Hematopoietic multipotent progenitor cell treated with erythropoietin and hydrocortisone succinate and interleukin-3 and kit ligand, for 4 days (in vitro differentiated cells): ENCODE measurements at regions not wholly inside any gene's neighbourhood (a gene's known extent, or its start where the extent isn't known, plus 50 kb on each side); places are given as distances from the start of the nearest gene placed in this dataset.

ENCODE experiments used
- DNase-seq: peaks from one replicate; pipeline ENCODE4 v3.0.0-alpha.2; 2015

DNA sequence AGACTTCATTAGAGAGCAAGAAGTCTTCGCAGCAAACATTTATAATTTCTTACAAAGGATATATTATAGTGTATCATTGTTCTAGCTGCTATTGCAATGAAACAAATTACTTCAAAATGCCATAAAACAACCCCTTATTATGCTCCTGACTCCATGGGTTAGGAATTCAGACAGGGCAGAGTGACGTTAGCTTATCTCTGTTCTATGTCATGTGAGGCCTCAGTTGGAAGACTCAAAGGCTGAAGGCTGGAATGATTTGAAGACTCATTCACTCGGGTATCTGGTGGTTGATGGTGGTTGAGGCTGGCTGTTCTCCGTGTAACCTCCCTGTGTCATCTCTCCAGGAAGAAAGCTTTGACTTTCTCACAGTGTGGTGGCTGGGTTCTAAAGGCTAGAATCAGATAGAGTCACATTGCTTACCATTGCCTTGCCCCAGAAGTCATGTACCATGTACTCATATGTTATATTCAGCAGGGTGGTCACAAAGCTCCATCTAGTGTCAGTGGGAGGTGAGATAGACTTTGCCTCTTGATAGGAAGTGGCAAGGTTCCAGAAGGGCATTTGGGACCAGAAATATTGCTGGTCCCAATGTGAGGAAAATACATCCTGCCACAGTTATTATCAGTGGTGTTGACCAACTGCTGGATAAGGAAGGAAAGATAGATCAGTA, 226.9 kb downstream of the TMEM38B start:
- no peak for DNase-seq

- DNase-seq, result no peak
Observed at GRCh38 chr9:105928416-105928815, 234.1 kb downstream of the TMEM38B start.

DNA sequence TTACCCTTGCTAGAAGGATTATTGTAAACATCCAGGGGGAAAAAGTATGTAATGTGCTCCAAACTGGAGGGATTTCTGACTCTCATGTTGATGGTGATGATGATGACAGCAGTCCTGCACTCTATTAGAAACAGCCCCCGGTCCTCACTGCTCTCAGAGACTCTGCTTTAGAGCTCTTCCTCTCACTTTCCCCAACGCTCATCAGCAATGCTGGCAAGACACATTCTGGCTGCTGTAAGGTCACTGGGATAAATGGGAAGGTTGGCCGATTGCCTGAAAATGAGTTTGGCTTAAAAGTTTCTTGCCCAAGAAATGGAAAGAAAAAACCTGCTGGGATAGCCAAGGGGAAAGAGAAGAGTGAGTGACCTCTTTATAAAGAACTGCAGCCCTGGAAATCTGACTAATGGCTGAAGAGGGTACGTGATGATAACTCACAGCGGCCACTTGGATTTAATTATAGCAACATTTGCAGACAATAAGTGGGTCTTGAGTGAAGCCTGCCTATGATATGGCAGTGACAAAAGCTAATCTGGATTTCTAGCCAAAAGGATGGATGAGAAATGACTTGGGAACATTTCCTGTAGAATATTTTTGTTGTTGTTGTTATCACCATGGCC, 235.8 kb downstream of the TMEM38B start:
- no peak for DNase-seq

- DNase-seq, result no peak
Observed at GRCh38 chr9:105932276-105932675, 237.9 kb downstream of the TMEM38B start.

GRCh38 chr9:105950448-105950847, 256.1 kb downstream of the TMEM38B start:
- DNase-seq, result no peak

DNA sequence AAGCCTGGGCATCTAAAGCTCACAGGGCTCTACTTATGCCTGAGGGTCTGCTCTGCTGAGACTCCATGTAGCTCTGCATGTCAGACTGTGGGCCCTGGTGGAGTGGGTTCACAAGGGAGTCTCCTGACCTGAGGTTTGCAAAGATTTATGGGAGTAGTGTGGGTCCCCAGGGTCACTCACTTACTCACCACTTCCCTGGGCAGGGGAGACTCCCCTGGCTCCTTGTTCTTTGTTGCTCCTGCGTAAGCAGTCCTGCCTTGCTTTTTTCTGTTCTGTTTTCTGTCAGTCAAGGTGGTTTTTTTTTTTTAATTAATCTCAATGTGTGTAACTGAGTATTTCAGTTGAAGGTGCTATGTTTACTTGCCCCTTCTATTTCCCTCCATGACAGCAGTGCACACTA, 256.6 kb downstream of the TMEM38B start:
- DNase-seq, result no peak

DNA sequence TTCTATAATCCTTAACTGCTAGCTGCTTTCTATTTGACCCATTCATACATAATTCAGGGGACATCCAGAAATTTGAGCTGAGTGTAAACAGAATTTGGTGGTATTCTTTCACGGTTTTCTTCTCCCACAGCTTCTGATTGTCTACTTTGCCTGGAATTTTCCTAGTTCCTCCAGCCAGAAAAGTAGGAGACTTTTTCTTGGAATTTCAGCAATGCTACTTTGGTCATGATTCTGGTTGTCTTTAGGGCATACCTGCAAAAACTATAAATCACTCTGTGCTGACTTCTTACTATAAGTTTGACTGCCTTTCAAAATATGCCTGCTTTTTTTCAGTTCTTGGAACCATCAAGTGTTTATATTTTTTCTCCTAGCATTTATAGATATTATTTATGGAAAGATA, 260.2 kb downstream of the TMEM38B start:
- DNase-seq, result no peak

GRCh38 chr9:105957830-105958229, 263.5 kb downstream of the TMEM38B start:
- peak; percentile 7 for DNase-seq

DNA sequence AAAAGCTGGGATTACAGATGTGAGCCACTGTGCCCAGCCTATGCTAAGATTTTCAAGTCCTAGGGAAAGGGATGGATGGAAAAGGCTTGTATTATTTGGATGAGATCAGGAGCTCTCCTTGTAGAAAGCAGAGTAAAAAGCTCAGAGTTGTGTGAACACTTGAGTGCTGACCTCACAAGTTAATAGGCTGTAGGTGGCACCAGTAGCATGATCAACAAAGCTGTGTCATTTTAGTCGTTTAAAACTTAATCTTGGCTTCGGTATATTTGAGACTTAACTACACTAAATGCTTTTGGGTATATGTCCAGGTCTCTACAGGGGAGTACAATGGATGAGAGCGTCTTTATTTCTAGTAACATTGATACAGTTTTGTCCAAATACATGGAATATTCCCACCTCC, 264.2 kb downstream of the TMEM38B start:
- DNase-seq, result no peak

DNA sequence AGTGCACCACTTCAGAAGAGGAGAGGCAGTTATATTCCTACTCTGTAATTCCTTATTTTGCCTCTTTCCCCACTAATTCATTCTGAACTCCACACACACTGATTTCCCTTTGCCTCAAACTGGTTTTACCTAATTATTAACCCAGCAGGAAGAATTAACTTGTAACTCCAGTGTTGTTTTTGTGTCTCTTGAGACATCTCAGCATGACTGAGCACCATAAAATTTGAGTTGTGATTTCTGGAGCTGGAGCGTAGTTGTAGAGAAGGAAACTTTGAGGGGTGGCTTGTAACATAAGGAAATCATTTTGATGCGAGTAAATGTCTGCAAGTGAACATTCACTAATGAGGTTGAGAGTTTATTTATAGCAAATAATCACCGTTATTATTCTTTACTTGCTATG, 265.2 kb downstream of the TMEM38B start:
- DNase-seq, result no peak

GRCh38 chr9:105963343-105964099, 269.2 kb downstream of the TMEM38B start:
- DNase-seq, result no peak

DNA sequence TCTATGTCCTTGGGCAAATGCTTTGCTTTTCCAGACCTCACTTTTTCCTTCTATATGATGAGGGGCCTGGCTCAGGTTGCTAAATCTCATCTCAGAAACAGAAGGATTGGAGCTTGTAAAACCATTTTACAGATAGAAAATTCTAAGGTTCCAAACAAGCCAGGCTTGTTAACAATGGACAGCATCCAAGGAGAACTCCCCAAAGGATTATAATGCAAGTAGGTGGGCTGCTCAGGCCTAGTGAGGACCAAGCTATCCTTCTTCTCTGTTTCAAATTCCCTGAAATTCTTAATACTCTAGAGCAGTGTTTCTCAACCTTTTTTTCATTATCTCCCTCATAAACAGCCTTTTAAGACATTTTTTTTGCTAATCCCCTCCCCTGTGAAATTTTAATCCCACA, 269.8 kb downstream of the TMEM38B start:
- DNase-seq, result no peak

DNA sequence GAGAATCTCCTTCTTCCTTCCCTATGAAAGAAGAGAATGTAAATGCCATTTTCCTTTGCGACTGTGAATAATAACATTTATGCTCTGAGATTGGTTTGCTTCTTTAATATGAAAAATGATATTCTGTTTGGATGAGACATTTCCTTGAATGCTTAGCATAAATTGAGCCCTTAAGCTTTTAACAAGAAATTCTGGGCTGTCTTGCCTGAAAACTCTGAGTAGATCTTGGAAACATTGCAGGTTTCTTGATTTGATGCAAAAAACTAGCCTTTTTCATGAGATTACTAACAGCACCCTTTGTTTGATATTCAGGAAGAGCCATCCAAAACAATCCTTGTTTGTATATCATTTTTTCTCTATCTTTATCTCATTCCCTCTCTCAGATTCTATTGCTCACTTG, 272.5 kb downstream of the TMEM38B start:
- DNase-seq, result no peak

DNA sequence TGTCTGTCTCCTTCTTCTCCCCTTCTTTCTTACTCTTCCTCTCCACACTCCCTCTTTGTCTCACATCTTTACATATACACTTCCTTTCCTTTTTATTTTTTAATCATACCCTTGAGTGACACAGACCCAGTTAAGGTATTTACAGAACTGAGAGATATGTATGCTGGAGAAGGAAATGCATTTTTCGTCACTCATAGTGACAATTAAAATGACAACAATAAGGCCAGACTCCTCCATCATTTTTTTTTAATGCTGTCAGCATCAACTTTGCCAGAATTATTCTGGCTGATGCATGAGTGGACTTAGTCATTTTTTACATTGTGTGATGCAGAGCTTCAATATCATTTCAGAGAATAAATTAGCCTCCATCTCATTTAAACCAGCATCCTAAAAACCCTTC, 272.9 kb downstream of the TMEM38B start:
- DNase-seq, result no peak

- no peak for DNase-seq
Observed at GRCh38 chr9:105967797-105968196, 273.5 kb downstream of the TMEM38B start.

- DNase-seq, result no peak
Observed at GRCh38 chr9:105968811-105969466, 274.6 kb downstream of the TMEM38B start.

DNA sequence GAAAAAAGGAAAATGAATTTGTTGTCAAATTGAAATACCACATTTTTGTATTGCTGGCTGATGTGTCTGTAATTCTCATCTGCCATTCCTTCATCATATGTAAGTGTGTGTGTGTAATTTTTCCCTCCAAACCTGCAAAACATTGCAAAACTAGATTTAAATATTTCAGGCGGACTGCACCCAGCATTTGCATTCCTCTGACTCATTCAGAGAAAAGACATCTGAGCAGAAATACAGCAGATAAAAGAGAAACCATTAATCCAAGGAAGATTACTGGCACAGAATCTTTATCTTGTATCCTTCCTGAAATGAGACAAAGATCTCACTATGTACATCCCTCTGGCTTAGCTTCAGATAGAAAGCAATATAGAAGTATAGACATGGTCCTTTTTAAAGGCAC, 275.3 kb downstream of the TMEM38B start:
- no peak for DNase-seq

- no peak for DNase-seq
Observed at GRCh38 chr9:105971986-105972385, 277.6 kb downstream of the TMEM38B start.

DNA sequence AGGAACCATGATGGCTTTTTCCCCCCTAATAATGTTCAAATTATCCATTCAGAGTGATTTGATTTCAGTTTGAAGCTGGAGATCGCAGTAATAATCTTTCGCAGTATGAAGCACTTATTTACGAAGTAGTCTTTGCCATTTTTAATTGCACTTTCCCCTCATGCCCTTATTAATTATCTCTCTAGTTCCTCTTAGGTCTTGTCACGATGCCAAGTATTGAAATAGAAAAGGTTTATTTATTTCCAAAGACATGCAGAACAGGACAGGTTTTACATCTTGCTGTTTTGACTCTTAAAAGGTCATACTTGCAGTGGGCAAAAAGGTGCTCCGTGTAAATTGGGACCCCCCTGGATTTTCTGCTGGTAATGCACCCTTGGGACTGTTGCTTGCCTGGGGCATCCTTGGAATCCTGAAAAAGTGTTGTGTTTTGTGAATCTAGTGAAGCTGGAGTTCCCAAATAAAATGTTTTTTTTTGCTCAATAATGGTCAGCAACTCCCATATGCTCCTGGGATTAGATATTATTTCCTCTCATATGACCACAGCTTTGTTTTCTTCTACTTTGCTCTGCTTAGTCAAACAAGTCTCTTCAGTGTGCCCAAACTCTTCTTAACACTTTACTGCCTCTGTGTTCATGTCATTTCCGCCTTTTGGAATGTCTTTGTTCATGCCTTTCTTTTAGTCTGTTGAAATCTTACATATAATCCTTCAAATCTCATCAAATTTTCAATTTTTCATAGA, 278.3 kb downstream of the TMEM38B start:
- peak; percentile 5 for DNase-seq

GRCh38 chr9:105973951-105974351, 279.6 kb downstream of the TMEM38B start:
- DNase-seq, result no peak

DNA sequence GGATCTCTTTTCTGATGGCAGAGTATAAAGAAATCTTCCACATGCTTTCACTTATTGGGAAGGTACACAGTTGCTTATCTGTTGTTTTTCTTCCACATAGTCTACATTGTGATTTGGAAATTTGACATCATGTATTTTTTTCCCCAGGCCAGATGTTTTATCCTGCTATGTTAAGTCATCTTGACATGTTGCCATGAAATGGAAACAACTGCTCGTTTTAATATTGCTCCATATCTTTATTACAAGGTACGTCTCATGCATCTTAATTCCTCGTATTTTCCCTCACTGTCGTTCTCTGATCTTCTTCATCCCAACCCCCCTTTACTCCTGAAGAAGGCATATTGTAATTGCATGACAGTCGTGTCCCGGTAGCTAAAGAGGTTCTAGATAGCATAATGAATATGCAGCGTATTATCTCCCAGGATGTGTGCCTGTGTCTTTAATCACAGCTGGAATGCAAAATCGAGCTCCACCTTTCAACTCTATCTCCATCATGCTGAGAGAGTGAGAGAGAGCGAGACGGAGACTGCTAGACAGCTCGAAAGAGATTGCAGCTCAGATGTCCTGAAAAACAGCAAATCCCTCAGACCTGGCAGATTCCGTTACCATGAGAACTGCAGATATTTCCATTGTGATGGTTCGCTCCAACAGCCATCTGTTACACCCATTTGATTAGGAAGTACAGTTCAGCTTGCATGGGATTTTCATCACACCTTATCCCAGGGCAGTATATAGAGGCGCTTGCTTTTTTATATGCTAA, 281.7 kb downstream of the TMEM38B start:
- no peak for DNase-seq

DNA sequence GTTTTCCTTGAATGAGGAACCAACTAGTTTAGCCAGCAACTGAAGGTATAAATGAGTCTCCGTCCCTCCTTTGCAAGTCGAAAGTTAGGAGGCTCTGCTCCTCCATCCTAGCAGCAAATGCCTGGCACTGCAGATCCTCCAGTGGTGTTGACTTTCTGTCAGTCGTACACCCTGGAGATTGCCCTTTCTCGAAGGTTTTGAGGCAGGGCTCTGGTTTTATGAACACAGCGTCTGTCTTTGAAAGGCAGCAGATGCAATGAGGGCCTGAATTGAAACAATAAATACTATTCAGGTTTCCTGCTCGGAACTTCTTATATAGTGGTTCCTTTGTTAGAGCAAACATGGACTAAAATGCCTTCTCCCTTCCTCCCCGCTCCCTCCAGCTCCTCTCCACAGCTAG, 284.0 kb downstream of the TMEM38B start:
- DNase-seq, result no peak
